DND-41 (cell line): ENCODE measurements at regions not wholly inside any gene's neighbourhood (a gene's known extent, or its start where the extent isn't known, plus 50 kb on each side); places are given as distances from the start of the nearest gene placed in this dataset.

Source experiments
- CTCF ChIP-seq: IDR thresholded peaks from 2 replicates; pipeline ENCODE4 v1.5.1; 2012; ENCODE audit warnings: borderline replicate concordance, low read length, moderate library complexity, mild to moderate bottlenecking; ENCODE audit not compliant: poor library complexity, severe bottlenecking; ENCODE audit errors: extremely low read depth
- EZH2 ChIP-seq: IDR thresholded peaks from 3 replicates; pipeline ENCODE4 v1.6.1; 2012; ENCODE audit warnings: borderline replicate concordance, low read depth, mild to moderate bottlenecking, moderate library complexity, low read length, inconsistent platforms; ENCODE audit not compliant: severe bottlenecking

- TF ChIP-seq CTCF (no peak), EZH2 (no peak)
Observed at GRCh38 chr10:78868456-78868855, 200.3 kb upstream of the ZMIZ1 start.
